ENCODE measurements at regions not wholly inside any gene's neighbourhood (a gene's known extent, or its start where the extent isn't known, plus 50 kb on each side); places are given as distances from the start of the nearest gene placed in this dataset.

DNA sequence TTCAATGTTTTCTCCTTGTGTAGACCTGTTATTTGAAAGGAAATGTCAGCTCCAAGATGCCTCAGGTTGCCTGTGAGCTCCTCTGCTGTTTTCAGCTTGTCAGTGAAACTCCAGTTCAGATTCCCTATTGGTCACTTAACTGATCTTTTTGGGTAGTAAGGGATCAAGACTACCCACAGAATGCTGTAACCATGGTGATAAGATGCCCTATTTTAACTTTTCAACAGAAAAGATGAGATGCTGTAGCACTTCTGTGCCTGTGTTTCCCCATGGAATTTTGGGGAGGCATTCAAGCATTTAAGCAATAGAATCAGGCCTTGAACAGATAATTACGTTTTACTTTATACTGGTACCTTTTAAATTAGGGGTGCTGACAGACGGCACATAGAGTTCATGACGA is 106.6 kb upstream of the H2AZ1 start:
- TF ChIP-seq CTCF (tag by site-specific recombination; IDR thresholded peaks at IDR 0.05) (no peak), ZNF138 (tag by site-specific recombination; IDR thresholded peaks at IDR 0.05; ENCODE audit: borderline replicate concordance) (no peak), ZNF510 (tag by site-specific recombination; IDR thresholded peaks at IDR 0.05; ENCODE audit: insufficient replicate concordance) (no peak), TSHZ1 (tag by site-specific recombination; IDR thresholded peaks at IDR 0.05; ENCODE audit: borderline replicate concordance) (no peak), ZNF274 (IDR thresholded peaks at IDR 0.05; ENCODE audit: low read length) (no peak), ZNF274 (tag by site-specific recombination; IDR thresholded peaks at IDR 0.05; ENCODE audit: borderline replicate concordance) (no peak), ZNF747 (tag by site-specific recombination; IDR thresholded peaks at IDR 0.05) (no peak), ZNF362 (tag by site-specific recombination; IDR thresholded peaks at IDR 0.05) (no peak), ZNF146 (tag by site-specific recombination; IDR thresholded peaks at IDR 0.05) (no peak), YY1 (tag by site-specific recombination; IDR thresholded peaks at IDR 0.05) (no peak)
- TF ChIP-seq, protein P1, sequence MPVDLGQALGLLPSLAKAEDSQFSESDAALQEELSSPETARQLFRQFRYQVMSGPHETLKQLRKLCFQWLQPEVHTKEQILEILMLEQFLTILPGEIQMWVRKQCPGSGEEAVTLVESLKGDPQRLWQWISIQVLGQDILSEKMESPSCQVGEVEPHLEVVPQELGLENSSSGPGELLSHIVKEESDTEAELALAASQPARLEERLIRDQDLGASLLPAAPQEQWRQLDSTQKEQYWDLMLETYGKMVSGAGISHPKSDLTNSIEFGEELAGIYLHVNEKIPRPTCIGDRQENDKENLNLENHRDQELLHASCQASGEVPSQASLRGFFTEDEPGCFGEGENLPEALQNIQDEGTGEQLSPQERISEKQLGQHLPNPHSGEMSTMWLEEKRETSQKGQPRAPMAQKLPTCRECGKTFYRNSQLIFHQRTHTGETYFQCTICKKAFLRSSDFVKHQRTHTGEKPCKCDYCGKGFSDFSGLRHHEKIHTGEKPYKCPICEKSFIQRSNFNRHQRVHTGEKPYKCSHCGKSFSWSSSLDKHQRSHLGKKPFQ (tag by site-specific recombination; IDR thresholded peaks at IDR 0.05), result no peak
- TF ChIP-seq, protein P2, sequence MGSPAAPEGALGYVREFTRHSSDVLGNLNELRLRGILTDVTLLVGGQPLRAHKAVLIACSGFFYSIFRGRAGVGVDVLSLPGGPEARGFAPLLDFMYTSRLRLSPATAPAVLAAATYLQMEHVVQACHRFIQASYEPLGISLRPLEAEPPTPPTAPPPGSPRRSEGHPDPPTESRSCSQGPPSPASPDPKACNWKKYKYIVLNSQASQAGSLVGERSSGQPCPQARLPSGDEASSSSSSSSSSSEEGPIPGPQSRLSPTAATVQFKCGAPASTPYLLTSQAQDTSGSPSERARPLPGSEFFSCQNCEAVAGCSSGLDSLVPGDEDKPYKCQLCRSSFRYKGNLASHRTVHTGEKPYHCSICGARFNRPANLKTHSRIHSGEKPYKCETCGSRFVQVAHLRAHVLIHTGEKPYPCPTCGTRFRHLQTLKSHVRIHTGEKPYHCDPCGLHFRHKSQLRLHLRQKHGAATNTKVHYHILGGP (tag by site-specific recombination; IDR thresholded peaks at IDR 0.05), result no peak
- TF ChIP-seq, protein P3, sequence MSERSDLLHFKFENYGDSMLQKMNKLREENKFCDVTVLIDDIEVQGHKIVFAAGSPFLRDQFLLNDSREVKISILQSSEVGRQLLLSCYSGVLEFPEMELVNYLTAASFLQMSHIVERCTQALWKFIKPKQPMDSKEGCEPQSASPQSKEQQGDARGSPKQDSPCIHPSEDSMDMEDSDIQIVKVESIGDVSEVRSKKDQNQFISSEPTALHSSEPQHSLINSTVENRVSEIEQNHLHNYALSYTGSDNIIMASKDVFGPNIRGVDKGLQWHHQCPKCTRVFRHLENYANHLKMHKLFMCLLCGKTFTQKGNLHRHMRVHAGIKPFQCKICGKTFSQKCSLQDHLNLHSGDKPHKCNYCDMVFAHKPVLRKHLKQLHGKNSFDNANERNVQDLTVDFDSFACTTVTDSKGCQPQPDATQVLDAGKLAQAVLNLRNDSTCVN (tag by site-specific recombination; optimal IDR thresholded peaks at IDR 0.05), result no peak
- TF ChIP-seq, protein P4, sequence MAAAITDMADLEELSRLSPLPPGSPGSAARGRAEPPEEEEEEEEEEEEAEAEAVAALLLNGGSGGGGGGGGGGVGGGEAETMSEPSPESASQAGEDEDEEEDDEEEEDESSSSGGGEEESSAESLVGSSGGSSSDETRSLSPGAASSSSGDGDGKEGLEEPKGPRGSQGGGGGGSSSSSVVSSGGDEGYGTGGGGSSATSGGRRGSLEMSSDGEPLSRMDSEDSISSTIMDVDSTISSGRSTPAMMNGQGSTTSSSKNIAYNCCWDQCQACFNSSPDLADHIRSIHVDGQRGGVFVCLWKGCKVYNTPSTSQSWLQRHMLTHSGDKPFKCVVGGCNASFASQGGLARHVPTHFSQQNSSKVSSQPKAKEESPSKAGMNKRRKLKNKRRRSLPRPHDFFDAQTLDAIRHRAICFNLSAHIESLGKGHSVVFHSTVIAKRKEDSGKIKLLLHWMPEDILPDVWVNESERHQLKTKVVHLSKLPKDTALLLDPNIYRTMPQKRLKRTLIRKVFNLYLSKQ (tag by site-specific recombination; IDR thresholded peaks at IDR 0.05; ENCODE audit: borderline replicate concordance), result no peak

Measured in HEK293 (cell line).